AG20443 (cell line): ENCODE measurements at regions not wholly inside any gene's neighbourhood (a gene's known extent, or its start where the extent isn't known, plus 50 kb on each side); places are given as distances from the start of the nearest gene placed in this dataset.
A peak's percentile ranks its signal among the peaks of the same experiment; 100 is the strongest.
"Not testable (repeated sequence)": the region's sequence is repeated elsewhere in the genome, so short reads cannot be mapped to it uniquely, and the experiment has no call there.

ENCODE experiments used
- DNase-seq: peaks from one replicate; pipeline ENCODE4 v3.0.0; 2012; ENCODE audit warnings: low spot score, mixed read lengths

- not testable (repeated sequence) for DNase-seq
These were observed 62.8 kb downstream of the SCP2D1 start for GRCh38 chr20:18876394-18876793.

DNA sequence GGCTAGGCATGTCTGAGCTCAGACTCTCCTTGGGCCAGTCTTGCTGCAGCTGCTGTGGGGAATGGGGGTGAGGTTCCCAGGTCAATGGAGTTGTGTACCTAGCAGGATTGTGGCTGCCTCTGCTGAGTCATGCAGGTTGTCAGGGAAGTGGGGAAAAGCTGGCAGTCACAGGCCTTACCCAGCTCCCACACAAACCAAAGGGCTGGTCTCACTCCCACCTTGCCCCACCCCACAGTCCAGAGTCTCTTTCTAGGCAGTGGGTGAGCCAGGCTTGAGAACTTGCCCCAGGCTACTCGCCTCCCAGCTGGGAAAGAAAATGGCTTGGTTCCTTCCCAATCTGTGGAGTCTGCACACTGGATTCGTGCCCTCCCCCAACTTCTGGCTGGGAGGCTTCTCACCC lies 65.7 kb downstream of the SCP2D1 start:
- DNase-seq: no peak

GRCh38 chr20:18886756-18887155 lies 73.2 kb downstream of the SCP2D1 start:
- no peak for DNase-seq

- no peak for DNase-seq
These were observed 88.6 kb downstream of the SCP2D1 start for GRCh38 chr20:18901980-18902737.

DNA sequence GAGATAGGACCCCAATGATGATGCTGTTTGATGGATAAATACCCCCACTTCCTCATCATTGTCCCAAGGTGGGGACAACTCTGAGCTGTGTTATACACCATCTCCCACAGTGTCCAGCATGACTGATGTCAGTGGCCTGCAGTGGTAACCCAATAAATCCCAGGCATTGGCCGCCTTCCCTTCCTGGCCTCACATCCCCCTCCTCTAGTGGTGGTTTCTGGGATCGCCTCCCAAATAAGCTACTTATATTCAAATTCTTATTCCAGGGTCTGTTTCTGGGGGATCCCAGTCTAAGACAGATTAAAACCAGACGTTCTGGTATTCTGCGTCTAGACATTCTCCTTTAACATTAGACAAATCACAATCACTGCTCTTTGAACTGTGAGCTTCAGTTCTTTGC lies 90.6 kb downstream of the SCP2D1 start:
- no peak for DNase-seq

- peak; percentile 24 for DNase-seq
These were observed 91.0 kb downstream of the SCP2D1 start for GRCh38 chr20:18904624-18905023.

GRCh38 chr20:18906046-18906445 lies 92.5 kb downstream of the SCP2D1 start:
- no peak for DNase-seq

DNA sequence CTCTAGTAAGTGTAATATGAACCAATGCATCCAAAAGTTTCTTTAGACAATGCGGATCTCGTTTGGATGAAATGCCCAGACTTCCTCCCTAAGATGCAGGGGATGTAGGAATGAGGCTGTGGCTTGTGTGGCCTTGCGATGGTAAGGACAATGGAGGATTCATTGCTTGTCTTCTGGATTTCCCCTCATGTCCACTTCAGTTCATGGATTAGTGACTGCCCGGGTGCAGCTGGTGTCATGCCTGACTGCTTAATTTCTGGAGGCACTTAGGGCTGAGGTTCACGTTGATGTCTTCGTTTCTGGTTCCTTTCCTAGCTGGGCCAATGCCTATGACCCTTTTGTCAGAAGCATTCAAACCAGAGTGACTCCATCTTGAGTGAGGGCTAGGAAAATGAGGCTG lies 93.8 kb downstream of the SCP2D1 start:
- no peak for DNase-seq

DNA sequence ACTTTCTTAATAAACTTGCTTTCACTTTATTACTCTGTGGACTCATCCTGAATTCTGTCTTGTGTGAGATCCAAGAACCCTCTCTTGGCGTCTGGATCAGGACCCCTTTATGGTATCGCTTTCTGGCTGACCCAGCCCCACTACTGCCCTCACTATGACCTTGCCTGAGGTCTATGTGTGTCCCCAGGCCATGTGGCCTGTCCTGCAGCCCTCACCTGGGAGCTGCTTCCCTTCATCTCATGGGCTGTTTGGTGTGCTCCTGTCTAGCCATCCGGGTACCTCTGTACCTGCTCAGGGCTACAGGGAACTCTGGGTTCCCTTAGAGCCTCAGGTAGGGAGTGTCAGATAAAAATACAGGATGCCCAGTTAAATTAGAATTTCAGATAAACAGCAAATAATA lies 94.5 kb downstream of the SCP2D1 start:
- no peak for DNase-seq

DNA sequence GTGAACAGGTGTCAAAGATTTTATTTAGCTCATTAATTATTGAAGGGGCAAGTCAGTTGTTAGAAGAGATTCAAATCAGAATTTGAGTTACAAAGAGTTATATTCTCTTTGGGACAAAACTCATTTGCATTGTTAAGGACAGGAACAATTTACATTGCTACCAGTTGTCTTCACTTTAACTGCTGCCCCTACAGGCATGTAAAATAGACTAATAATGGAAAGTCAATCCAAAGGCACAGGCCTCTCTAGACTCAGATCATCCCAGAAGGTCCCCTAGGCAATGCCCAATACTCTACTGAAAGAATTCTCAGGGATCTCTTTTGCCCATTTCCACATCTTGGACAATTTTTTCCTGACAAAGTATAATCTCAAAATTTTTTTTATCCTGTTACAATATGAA lies 95.7 kb downstream of the SCP2D1 start:
- DNase-seq: no peak

- DNase-seq: no peak
These were observed 100.1 kb downstream of the SCP2D1 start for GRCh38 chr20:18913701-18914100.

- no peak for DNase-seq
These were observed 101.2 kb downstream of the SCP2D1 start for GRCh38 chr20:18914796-18915195.

GRCh38 chr20:18916886-18917750 lies 103.5 kb downstream of the SCP2D1 start:
- DNase-seq: no peak

DNA sequence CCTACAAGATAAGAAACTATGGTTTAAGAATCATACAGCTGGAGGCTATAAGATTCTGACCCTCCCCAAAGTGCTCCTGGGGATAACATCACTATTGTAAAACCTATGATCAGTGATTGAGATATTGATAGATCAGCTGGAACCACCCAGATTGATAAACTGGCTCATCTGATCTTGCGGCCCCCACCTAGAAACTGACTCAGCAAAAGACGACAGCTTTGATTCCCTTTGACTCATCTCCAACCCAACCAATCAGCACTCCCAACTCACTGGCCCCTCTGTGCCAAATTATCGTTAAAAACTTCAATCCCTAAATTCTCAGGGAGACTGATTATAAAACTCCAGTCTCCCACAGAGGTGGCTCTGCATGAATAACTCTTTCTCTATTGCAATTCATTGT lies 106.4 kb downstream of the SCP2D1 start:
- DNase-seq: no peak

GRCh38 chr20:18921291-18921690 lies 107.7 kb downstream of the SCP2D1 start:
- no peak for DNase-seq

DNA sequence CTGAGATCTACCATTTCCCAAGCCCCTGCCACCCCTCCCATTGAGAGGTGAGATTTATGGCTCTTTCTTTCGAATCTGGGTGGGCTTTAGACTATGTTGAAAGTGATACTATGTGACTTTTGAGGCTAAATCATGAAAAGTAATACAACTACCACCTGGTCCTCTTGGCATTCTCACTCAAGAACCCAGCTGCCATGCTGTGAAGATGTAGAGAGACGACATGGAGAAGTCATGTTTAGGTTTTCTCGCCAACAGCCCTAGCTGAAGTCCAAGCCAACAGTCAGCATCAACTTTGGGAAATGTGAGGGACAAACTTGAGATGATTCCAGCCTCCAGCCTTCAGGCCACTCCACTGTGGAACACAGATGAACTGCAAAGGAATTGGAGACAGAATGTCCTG lies 108.7 kb downstream of the SCP2D1 start:
- DNase-seq: no peak

GRCh38 chr20:18922898-18923297 lies 109.3 kb downstream of the SCP2D1 start:
- no peak for DNase-seq

GRCh38 chr20:18926965-18927364 lies 113.4 kb downstream of the SCP2D1 start:
- no peak for DNase-seq

DNA sequence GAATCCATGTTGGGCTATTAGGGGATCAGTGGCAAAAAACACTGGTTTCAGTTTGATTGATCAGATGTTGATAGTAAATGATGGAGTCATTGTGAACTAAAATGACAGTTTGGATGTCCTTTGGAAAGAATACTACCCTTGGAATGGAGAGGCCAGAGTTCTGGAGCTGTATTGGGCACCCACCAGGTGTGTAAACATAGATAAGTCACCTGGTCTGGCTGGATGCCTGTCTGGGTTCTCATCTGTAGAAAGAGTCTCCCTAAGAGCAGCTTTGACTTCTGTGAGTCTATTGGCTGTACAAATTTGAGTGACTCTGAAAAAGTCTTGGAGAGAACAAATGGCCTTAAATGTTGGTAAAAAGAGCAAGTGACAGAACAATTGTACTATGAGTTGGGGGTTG lies 115.0 kb downstream of the SCP2D1 start:
- no peak for DNase-seq

DNA sequence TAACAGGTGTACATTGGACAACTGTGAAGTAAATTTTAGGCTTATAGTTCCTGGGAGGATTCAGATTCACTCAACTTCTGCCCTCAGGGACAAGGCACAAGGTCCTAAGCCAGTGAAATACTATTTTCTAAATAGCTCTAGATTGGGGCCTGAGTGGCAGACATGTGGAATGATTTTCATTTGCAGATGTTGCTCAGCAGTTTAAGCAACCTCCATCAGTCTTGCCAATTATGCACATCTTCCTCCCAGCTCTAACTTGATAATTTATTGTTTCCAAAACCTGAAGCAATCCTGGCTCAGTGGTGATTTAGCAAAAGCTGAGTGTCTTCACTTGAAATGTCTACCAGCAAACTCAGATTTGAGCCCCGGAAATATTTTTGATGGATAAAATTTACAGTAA lies 116.2 kb downstream of the SCP2D1 start:
- no peak for DNase-seq

- no peak for DNase-seq
These were observed 130.0 kb downstream of the SCP2D1 start for GRCh38 chr20:18943542-18943941.

GRCh38 chr20:18956890-18957289 lies 143.3 kb downstream of the SCP2D1 start:
- DNase-seq: no peak

DNA sequence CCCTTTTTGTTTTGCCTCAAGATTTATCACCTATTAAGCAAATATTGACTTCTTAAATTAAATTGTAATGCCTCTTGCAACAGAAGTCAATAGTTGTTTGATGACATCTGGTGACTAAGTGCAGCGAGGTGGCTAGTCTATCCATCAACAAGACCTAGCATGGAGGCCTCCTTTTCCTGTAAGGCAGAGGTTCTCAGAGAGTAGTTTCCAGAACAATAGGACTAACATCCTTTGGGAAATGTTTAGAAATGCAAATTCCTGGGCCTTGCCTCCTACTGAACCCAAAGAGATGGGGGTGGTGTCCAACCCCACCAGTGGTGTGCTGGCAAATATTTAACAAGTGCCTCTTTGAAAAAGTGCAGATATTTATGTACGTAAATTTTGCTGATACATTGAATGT lies 143.7 kb downstream of the SCP2D1 start:
- DNase-seq: no peak
